Trophoblast cell (in vitro differentiated cells and primary cell): ENCODE measurements at regions not wholly inside any gene's neighbourhood (a gene's known extent, or its start where the extent isn't known, plus 50 kb on each side); places are given as distances from the start of the nearest gene placed in this dataset.
A peak's percentile ranks its signal among the peaks of the same experiment; 100 is the strongest.

ENCODE experiments used
- DNase-seq, 2 donors: peaks; one replicate each; pipeline ENCODE4 v3.0.0-alpha.2; 2016
- H2AFZ ChIP-seq: 2 replicates; pipeline ENCODE4 v1.6.1; 2013; ENCODE audit warnings: low read length, moderate library complexity, mild to moderate bottlenecking; ENCODE audit not compliant: insufficient read depth, poor library complexity
- H2AK5ac ChIP-seq: 2 replicates; pipeline ENCODE4 v1.6.1; 2013; ENCODE audit warnings: mild to moderate bottlenecking, low read length
- H2BK120ac ChIP-seq: 2 replicates; pipeline ENCODE4 v1.6.1; 2013; ENCODE audit warnings: low read length, mild to moderate bottlenecking, moderate library complexity; ENCODE audit not compliant: insufficient read depth, poor library complexity
- H2BK12ac ChIP-seq: 2 replicates; pipeline ENCODE4 v1.6.1; 2013; ENCODE audit warnings: mild to moderate bottlenecking, low read length, moderate library complexity
- H2BK5ac ChIP-seq: 2 replicates; pipeline ENCODE4 v1.6.1; 2013; ENCODE audit warnings: low read length, low read depth, moderate library complexity, mild to moderate bottlenecking; ENCODE audit not compliant: poor library complexity
- H3K14ac ChIP-seq: 2 replicates; pipeline ENCODE4 v1.6.1; 2013; ENCODE audit warnings: mild to moderate bottlenecking, low read length
- H3K18ac ChIP-seq: 2 replicates; pipeline ENCODE4 v1.6.1; 2013; ENCODE audit warnings: mild to moderate bottlenecking, low read length
- H3K23ac ChIP-seq: 2 replicates; pipeline ENCODE4 v1.6.1; 2013; ENCODE audit warnings: low read length
- H3K27ac ChIP-seq: 2 replicates; pipeline ENCODE4 v1.5.1; 2013; ENCODE audit warnings: low read depth, mild to moderate bottlenecking, inconsistent platforms, low read length, moderate library complexity
- H3K27me3 ChIP-seq: 2 replicates; pipeline ENCODE4 v1.6.1; 2013; ENCODE audit warnings: inconsistent platforms, mild to moderate bottlenecking, low read length, moderate library complexity; ENCODE audit not compliant: insufficient read depth
- H3K36me3 ChIP-seq, 2 experiments: 1 replicate in 1 of 2; 2 replicates in 1 of 2; pipeline ENCODE4 v1.6.1; 2013; ENCODE audit warnings: low read length in 2 of 2, mild to moderate bottlenecking in 2 of 2, moderate library complexity in 1 of 2; ENCODE audit not compliant: insufficient read depth in 2 of 2, control insufficient read depth in 1 of 2
- H3K4ac ChIP-seq: 2 replicates; pipeline ENCODE4 v1.6.1; 2013; ENCODE audit warnings: low read depth, mild to moderate bottlenecking, low read length, moderate library complexity
- H3K4me1 ChIP-seq, 2 experiments: 1 replicate in 1 of 2; 2 replicates in 1 of 2; pipeline ENCODE4 v1.6.1; 2013; ENCODE audit warnings: low read length in 2 of 2, mild to moderate bottlenecking in 2 of 2, moderate library complexity in 1 of 2; ENCODE audit not compliant: insufficient read depth in 2 of 2, control insufficient read depth in 1 of 2
- H3K4me2 ChIP-seq: 2 replicates; pipeline ENCODE4 v1.6.1; 2013; ENCODE audit warnings: inconsistent platforms, mild to moderate bottlenecking, low read length, moderate library complexity
- H3K4me3 ChIP-seq: 2 replicates; pipeline ENCODE4 v1.5.1; 2013; ENCODE audit warnings: mild to moderate bottlenecking, low read depth, low read length, inconsistent platforms
- H3K79me1 ChIP-seq: one replicate; pipeline ENCODE4 v1.6.1; 2013; ENCODE audit warnings: low read length
- H3K79me2 ChIP-seq: 2 replicates; pipeline ENCODE4 v1.6.1; 2013; ENCODE audit warnings: low read length, mild to moderate bottlenecking; ENCODE audit not compliant: control insufficient read depth, insufficient read depth, poor library complexity
- H3K9ac ChIP-seq: 2 replicates; pipeline ENCODE4 v1.6.1; 2013; ENCODE audit warnings: mild to moderate bottlenecking, low read length
- H3K9me3 ChIP-seq: 2 replicates; pipeline ENCODE4 v1.6.1; 2013; ENCODE audit warnings: low read depth, mild to moderate bottlenecking, control low read depth, inconsistent platforms, low read length; ENCODE audit not compliant: insufficient read depth
- H4K12ac ChIP-seq: 2 replicates; pipeline ENCODE4 v1.6.1; 2013; ENCODE audit warnings: low read depth, mild to moderate bottlenecking, low read length, moderate library complexity
- H4K8ac ChIP-seq: 2 replicates; pipeline ENCODE4 v1.6.1; 2013; ENCODE audit warnings: low read depth, mild to moderate bottlenecking, low read length, moderate library complexity
- H4K91ac ChIP-seq: one replicate; pipeline ENCODE4 v1.6.1; 2013; ENCODE audit warnings: low read depth, mild to moderate bottlenecking, low read length, moderate library complexity
- WGBS: extraction: QIAGEN DNeasy Blood & Tissue Kit; methylation state at CpG from one replicate; pipeline ENCODE4 v1.1.7; 2013; ENCODE audit warnings: missing lambda C conversion rate; ENCODE audit not compliant: insufficient read length, insufficient coverage; ENCODE audit errors: extremely low coverage; 5-methylcytosine and 5-hydroxymethylcytosine counted together

DNA sequence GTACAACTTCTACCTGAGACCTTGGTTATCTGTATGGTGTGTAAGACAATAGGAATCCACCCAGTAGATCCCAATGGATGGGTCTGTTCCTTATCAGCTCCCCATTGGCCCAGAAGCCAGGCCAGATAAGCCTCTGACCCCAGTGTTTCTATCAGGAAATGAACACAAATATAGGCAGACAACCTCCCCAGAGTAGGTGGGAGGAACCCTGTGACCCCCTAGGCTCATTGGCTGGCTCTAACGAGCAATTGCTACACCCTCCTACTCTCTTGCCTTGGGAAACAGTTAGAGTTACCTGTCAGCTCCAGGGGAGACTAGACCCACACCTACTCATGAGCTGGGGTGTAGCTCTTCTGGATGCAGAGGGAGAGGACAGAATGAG is 299.9 kb downstream of the UACA start:
- Histone ChIP-seq H3K18ac (no peak overlapping the region), H3K27ac (no peak overlapping the region), H2BK120ac (no peak overlapping the region), H3K27me3 (no peaks in the 10 kb centered on the region), H4K12ac (no peak overlapping the region), H3K9ac (no peak overlapping the region), H2BK5ac (no peak overlapping the region), H2AFZ (no peak overlapping the region), H3K14ac (no peak overlapping the region), H3K4me2 (no peak overlapping the region), H3K9me3 (no peaks in the 10 kb centered on the region), H3K4me3 (no peak overlapping the region), H2BK12ac (no peak overlapping the region), H3K23ac (no peak overlapping the region), H3K79me1 (no peaks in the 10 kb centered on the region), H3K4me1 (peaks cover 13 to 32% of the 10 kb centered on the region in 2 experiments), H4K91ac (no peak overlapping the region), H3K79me2 (no peaks in the 10 kb centered on the region), H3K4ac (no peak overlapping the region), H2AK5ac (no peak overlapping the region), H3K36me3 (no peaks in the 10 kb centered on the region), H4K8ac (no peak overlapping the region)
- DNase-seq, result no peak
- WGBS, result no CpG with 5 or more reads among the region's 1 CpG

DNA sequence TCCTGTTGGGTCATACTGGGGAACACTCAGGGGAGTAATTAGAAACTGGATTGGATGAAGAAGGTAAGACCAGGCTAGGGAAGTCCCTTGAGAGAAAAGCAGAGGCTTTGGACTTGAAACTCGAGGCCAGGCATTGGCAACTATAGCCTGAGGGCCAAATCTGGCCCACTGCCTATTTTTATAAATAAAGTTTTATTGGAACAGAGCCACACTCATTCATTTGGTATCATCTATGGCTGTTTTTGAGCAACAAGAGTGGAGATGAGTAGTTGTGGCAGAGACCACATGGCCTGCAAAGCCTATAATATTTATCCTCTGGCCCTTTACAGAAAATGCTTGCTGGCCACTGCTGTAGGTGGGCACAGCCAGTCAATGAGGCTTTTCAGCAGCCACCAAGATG is 301.4 kb downstream of the UACA start:
- Histone ChIP-seq H2AFZ (no peak overlapping the region), H2BK12ac (no peak overlapping the region), H3K9ac (no peak overlapping the region), H3K23ac (no peak overlapping the region), H2AK5ac (no peak overlapping the region), H3K79me1 (no peaks in the 10 kb centered on the region), H3K4me2 (no peak overlapping the region), H3K27ac (no peak overlapping the region), H4K12ac (no peak overlapping the region), H3K27me3 (no peaks in the 10 kb centered on the region), H3K36me3 (no peaks in the 10 kb centered on the region), H3K9me3 (no peaks in the 10 kb centered on the region), H3K18ac (no peak overlapping the region), H3K14ac (no peak overlapping the region), H4K8ac (no peak overlapping the region), H2BK5ac (no peak overlapping the region), H3K4ac (no peak overlapping the region), H3K4me1 (peaks cover 13 to 32% of the 10 kb centered on the region in 2 experiments), H4K91ac (no peak overlapping the region), H3K79me2 (no peaks in the 10 kb centered on the region), H3K4me3 (no peak overlapping the region), H2BK120ac (no peak overlapping the region)
- peak in 1 of 2 donors; percentile 1 for DNase-seq
- no CpG with 5 or more reads among the region's 1 CpG for WGBS

DNA sequence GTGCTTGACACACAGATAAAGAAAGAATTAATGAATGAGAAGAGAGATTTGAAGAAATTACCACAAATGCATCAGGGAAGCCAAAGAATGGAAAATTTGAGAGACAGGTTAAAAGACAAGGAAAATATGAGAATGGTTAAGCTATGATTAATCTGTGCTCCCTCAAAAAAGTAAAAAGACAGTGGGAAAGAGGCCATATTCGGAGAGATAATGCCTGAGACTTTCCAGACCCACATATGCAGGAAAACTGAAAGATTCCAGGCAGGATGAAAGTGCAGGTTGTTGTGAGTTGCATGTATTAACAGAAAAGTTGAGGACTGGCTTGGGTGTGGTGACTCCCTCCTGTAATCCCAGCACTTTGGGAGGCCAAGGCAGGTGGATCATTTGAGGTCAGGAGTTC is 302.3 kb downstream of the UACA start:
- H3K18ac ChIP-seq, result no peak overlapping the region
- H2BK5ac ChIP-seq, result no peak overlapping the region
- no peak overlapping the region for H3K14ac ChIP-seq
- H3K4me1 ChIP-seq, result peaks cover 9 to 26% of the 10 kb centered on the region in 2 experiments
- no peaks in the 10 kb centered on the region for H3K36me3 ChIP-seq
- H2BK12ac ChIP-seq, result no peak overlapping the region
- H3K79me1 ChIP-seq, result no peaks in the 10 kb centered on the region
- no CpG with 5 or more reads among the region's 1 CpG for WGBS
- H3K9me3 ChIP-seq, result no peaks in the 10 kb centered on the region
- H2AK5ac ChIP-seq, result no peak overlapping the region
- no peak overlapping the region for H3K4ac ChIP-seq
- H3K4me3 ChIP-seq, result no peak overlapping the region
- H3K23ac ChIP-seq, result no peak overlapping the region
- H4K91ac ChIP-seq, result no peak overlapping the region
- H2BK120ac ChIP-seq, result no peak overlapping the region
- H3K9ac ChIP-seq, result no peak overlapping the region
- H4K12ac ChIP-seq, result no peak overlapping the region
- H3K27me3 ChIP-seq, result no peaks in the 10 kb centered on the region
- H4K8ac ChIP-seq, result no peak overlapping the region
- H3K4me2 ChIP-seq, result no peak overlapping the region
- no peak overlapping the region for H3K27ac ChIP-seq
- no peaks in the 10 kb centered on the region for H3K79me2 ChIP-seq
- no peak overlapping the region for H2AFZ ChIP-seq
- DNase-seq, result peak in 1 of 2 donors; percentile 5

DNA sequence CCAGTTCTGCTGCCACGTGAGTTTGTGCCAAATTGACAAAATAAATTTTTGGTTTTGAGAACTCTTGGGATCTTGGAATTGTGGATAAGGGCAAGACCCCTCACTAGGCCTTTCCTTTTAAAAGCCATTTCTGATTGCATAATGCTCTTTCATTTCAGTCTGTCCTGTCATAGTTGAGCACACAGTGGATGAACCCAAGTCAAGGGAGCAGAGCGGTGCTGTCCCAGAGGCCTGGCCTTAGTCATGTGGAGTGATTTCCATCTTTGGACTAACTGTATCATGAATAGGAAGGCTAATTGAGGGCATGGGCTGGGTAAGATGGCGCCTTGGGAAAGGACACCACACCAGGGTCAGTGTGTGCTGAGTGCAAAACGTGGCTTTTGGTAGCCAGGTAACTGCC is 304.0 kb downstream of the UACA start:
- H3K79me1 ChIP-seq, result no peaks in the 10 kb centered on the region
- H2BK120ac ChIP-seq, result no peak overlapping the region
- no peak overlapping the region for H3K27ac ChIP-seq
- H4K8ac ChIP-seq, result no peak overlapping the region
- no peak overlapping the region for H2BK5ac ChIP-seq
- no peaks in the 10 kb centered on the region for H3K79me2 ChIP-seq
- WGBS, result no CpG with 5 or more reads among the region's 4 CpGs
- no peak overlapping the region for H3K23ac ChIP-seq
- no peak overlapping the region for H3K18ac ChIP-seq
- H3K9me3 ChIP-seq, result no peaks in the 10 kb centered on the region
- peaks cover 5 to 18% of the 10 kb centered on the region in 2 experiments for H3K4me1 ChIP-seq
- H3K4me2 ChIP-seq, result no peak overlapping the region
- no peaks in the 10 kb centered on the region for H3K36me3 ChIP-seq
- H4K12ac ChIP-seq, result no peak overlapping the region
- no peak overlapping the region for H3K4ac ChIP-seq
- H2BK12ac ChIP-seq, result no peak overlapping the region
- no peak overlapping the region for H2AFZ ChIP-seq
- no peak overlapping the region for H2AK5ac ChIP-seq
- no peaks in the 10 kb centered on the region for H3K27me3 ChIP-seq
- H3K4me3 ChIP-seq, result no peak overlapping the region
- H3K14ac ChIP-seq, result no peak overlapping the region
- H4K91ac ChIP-seq, result no peak overlapping the region
- peak in 1 of 2 donors; percentile 5 for DNase-seq
- no peak overlapping the region for H3K9ac ChIP-seq
